Retinal pigment epithelial cell (primary cell): ENCODE measurements at regions not wholly inside any gene's neighbourhood (a gene's known extent, or its start where the extent isn't known, plus 50 kb on each side); places are given as distances from the start of the nearest gene placed in this dataset.

Experiments
- DNase-seq: peaks from one replicate; pipeline ENCODE4 v3.0.0-alpha.2; 2010; ENCODE audit warnings: low read depth
- H3K4me3 ChIP-seq: 2 replicates; pipeline ENCODE4 v1.5.1; 2011; ENCODE audit warnings: mild to moderate bottlenecking, low read length, control low read depth, moderate library complexity
- TF ChIP-seq, protein P1 (sequence below): conservative IDR thresholded peaks from 2 replicates; pipeline ENCODE4 v1.5.1; 2011; ENCODE audit warnings: low read depth, low read length, control low read depth, inconsistent platforms

DNA sequence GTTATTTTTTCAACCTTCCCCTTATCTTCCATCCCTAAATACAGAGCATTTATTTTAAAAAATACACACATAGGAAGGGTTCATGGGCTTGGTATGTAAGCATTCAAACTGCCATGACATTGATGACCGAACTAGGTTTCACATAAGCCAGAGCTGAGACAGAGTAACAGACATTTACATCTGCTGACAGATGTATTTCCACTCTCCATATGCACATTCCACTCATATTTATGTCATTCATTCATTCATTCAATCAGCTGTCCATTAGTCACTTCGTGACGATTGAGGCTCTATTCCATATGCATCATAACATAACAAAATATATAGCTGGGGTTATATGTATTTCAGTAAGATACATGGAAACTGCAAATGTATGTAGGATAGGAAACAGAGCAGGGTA lies 145.5 kb upstream of the OTX2 start:
- TF ChIP-seq, protein P1, sequence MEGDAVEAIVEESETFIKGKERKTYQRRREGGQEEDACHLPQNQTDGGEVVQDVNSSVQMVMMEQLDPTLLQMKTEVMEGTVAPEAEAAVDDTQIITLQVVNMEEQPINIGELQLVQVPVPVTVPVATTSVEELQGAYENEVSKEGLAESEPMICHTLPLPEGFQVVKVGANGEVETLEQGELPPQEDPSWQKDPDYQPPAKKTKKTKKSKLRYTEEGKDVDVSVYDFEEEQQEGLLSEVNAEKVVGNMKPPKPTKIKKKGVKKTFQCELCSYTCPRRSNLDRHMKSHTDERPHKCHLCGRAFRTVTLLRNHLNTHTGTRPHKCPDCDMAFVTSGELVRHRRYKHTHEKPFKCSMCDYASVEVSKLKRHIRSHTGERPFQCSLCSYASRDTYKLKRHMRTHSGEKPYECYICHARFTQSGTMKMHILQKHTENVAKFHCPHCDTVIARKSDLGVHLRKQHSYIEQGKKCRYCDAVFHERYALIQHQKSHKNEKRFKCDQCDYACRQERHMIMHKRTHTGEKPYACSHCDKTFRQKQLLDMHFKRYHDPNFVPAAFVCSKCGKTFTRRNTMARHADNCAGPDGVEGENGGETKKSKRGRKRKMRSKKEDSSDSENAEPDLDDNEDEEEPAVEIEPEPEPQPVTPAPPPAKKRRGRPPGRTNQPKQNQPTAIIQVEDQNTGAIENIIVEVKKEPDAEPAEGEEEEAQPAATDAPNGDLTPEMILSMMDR: no peak
- DNase-seq: no peak
- no peak overlapping the region for H3K4me3 ChIP-seq

DNA sequence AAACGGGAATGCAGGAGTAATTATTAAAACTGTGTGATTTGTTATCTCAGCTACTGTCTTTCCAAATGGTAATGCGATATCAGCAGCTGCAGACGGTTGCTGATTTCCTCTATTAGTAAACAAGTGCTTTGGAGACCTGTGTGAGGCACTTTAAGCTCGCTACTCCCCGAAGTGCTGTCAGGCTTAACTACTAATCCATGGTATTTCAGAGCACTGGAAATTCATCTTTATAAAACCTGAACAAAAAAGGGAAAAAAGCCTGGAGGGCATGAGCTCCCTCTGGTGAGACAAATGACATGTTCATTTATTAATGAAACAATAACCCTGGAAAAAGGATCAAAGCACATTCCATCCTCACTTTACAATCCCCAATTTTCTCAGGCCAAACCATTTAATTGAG lies 143.6 kb upstream of the OTX2 start:
- TF ChIP-seq, protein P1: peak; percentile 54
- H3K4me3 ChIP-seq: no peak overlapping the region
- DNase-seq: no peak

DNA sequence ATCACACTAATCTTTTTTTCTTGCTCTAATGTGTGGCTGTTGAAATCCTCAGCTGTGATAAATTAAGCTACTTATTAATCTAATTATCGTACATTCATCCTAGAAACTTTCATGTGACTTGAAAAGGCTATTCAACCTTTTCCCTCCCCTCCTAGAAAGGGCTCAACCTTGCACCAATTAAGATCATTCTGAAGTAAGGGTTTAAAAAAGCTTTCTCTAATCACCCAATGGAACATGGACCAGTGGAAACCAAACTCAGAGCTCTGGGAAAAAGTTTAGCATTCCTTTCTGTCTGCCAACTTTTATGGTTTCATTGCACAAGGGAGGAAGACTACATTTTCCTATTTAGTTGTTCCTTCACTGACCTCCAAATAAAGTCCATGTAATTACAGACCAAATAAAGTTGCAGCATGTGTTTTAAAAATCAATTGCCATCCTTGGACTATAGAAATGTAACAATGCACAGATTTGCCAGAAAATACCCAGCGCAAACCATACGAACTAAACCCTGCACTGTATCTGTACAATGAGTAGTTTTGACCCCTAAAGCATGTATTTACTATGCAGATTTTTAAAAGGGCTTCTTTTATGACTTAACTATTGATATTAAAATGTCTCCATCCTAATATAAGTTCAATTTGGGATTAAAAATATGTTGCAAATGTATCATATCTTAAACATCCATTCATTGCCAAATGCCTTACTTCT lies 142.6 kb upstream of the OTX2 start:
- peak; percentile 98 for DNase-seq
- TF ChIP-seq, protein P1: no peak
- no peak overlapping the region for H3K4me3 ChIP-seq

DNA sequence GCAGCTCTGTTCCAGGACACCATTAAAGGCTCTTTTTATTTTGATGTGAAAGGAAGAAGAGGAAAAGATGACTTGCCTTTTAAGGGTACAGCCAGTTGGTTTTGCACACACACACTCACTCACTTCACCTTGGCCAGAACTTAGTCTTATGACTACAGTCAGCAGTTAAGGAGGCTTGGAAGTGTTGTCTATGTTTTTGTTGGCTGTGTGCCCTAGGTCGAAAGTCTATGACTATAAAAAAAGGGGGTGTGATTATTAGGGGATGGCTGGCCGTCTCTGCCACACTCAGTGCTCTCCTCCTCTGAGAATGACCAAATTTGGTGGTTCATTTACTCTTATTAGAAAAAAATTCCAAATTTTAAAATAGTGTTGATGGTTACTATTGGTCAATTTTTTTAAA lies 139.5 kb upstream of the OTX2 start:
- TF ChIP-seq, protein P1: no peak
- H3K4me3 ChIP-seq: no peak overlapping the region
- DNase-seq: peak; percentile 91

DNA sequence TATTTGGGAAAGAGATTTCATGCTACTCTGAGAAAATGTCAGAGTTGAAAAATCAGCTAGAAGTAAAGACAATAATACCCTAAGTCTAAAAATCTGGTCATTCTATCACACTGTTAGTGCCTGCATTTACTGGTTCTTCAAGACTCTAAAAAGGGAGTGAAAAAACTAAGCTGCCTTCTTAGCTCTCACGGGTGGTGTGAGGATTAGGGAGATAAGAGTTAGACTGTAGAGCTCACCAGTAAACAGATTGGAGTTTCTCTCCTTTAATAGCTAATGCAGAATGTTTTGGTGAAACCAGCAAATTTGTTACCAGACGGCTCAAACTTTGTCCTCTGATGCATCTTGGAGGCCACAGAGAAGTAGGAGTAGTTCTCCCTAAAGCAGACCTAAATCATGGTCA lies 135.0 kb upstream of the OTX2 start:
- no peak for DNase-seq
- TF ChIP-seq, protein P1: no peak
- no peak overlapping the region for H3K4me3 ChIP-seq

DNA sequence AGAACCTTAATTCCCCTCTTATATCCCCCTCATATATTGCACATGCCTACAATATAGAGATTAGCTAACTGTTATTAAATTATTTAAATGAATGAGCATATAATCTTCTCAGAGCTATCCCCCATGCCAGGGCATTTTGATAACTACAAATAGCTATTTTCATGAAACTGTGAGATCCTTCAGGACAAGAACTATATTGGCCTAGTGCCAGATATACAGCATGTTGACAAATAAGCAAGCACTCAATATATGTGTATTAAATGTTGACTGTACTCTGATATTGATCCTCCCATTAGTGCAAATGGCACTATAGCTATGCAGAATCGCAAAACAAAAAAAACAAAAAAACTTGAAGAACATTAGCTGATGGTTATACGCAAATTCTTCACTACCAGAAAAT lies 134.1 kb upstream of the OTX2 start:
- DNase-seq: no peak
- H3K4me3 ChIP-seq: no peak overlapping the region
- TF ChIP-seq, protein P1: no peak

DNA sequence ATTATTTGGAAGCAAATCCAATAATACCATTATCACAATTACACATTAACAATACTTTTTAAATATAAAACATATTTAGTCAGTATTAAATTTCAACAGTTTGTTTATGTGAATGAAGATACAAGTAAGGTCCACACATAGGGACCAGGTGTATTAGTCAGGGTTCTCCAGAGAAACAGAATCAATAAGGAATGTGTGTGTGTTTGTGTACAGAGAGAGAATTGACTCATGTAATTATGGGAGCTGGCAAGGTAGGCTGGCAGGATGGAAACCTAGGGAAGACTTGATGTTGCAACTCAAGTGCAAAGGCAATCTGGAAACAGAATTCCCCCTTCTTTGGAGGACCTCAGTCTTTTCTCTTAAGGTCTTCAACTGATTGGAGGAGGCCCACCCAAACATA lies 123.2 kb upstream of the OTX2 start:
- no peak overlapping the region for H3K4me3 ChIP-seq
- TF ChIP-seq, protein P1: no peak
- DNase-seq: no peak
